CD4-positive, CD25-positive, alpha-beta regulatory T cell (primary cell): ENCODE measurements at regions not wholly inside any gene's neighbourhood (a gene's known extent, or its start where the extent isn't known, plus 50 kb on each side); places are given as distances from the start of the nearest gene placed in this dataset.

ENCODE experiments used
- ATAC-seq, 2 donors: fragments of 150-1000 bp; cut with Tn5 transposase; one replicate each; pipeline ENCODE4 v1.10.0; 2021; ENCODE audit warnings: low read depth in 2 of 2, moderate number of reproducible peaks in 2 of 2, moderate library complexity in 1 of 2
- DNase-seq, 3 donors: peaks; one replicate each; pipeline versions ENCODE4 v3.0.0 to v3.0.0-alpha.2; 2012 to 2022; ENCODE audit warnings: mixed read lengths in 1 of 3
- H3K27ac ChIP-seq: one replicate; pipeline ENCODE4 v1.7.0; 2013; ENCODE audit warnings: mild to moderate bottlenecking, low read length; ENCODE audit not compliant: insufficient read depth, poor library complexity, severe bottlenecking
- H3K27me3 ChIP-seq: one replicate; pipeline ENCODE4 v1.7.0; 2013; ENCODE audit warnings: low read length; ENCODE audit not compliant: control insufficient read depth, insufficient read depth
- H3K36me3 ChIP-seq: one replicate; pipeline ENCODE4 v1.7.0; 2013; ENCODE audit warnings: mild to moderate bottlenecking, low read length, moderate library complexity; ENCODE audit not compliant: control insufficient read depth, insufficient read depth
- H3K4me1 ChIP-seq: 2 replicates; pipeline ENCODE4 v1.7.0; 2013; ENCODE audit warnings: mild to moderate bottlenecking, low read length; ENCODE audit not compliant: insufficient read depth, control insufficient read depth, poor library complexity, severe bottlenecking
- H3K4me3 ChIP-seq: one replicate; pipeline ENCODE4 v1.7.0; 2013; ENCODE audit warnings: low read depth, mild to moderate bottlenecking, low read length, moderate library complexity
- H3K9me3 ChIP-seq, 2 experiments: 1 replicate in 1 of 2; 2 replicates in 1 of 2; pipeline ENCODE4 v1.7.0; 2013; ENCODE audit warnings: low read length in 2 of 2, mild to moderate bottlenecking in 1 of 2, moderate library complexity in 1 of 2; ENCODE audit not compliant: control insufficient read depth in 2 of 2
- H3K27ac Mint-ChIP-seq, 3 donors: one replicate each; pipeline ENCODE4 v1.8.0; 2020 to 2022; ENCODE audit warnings: mild to moderate bottlenecking in 3 of 3, mixed read lengths in 3 of 3, moderate library complexity in 2 of 3
- H3K27me3 Mint-ChIP-seq: one replicate; pipeline ENCODE4 v1.8.0; 2022; ENCODE audit warnings: mild to moderate bottlenecking, mixed read lengths
- H3K36me3 Mint-ChIP-seq: one replicate; pipeline ENCODE4 v1.8.0; 2020; ENCODE audit warnings: mixed read lengths
- H3K4me1 Mint-ChIP-seq, 4 donors: one replicate each; pipeline ENCODE4 v1.8.0; 2020 to 2022; ENCODE audit warnings: mixed read lengths in 4 of 4, mild to moderate bottlenecking in 1 of 4
- H3K4me3 Mint-ChIP-seq, 4 donors: one replicate each; pipeline ENCODE4 v1.8.0; 2020 to 2022; ENCODE audit warnings: mild to moderate bottlenecking in 4 of 4, mixed read lengths in 4 of 4, moderate library complexity in 3 of 4
- H3K9me3 Mint-ChIP-seq, 7 donors: one replicate each; pipeline ENCODE4 v1.8.0; 2020 to 2022; ENCODE audit warnings: mixed read lengths in 7 of 7, mild to moderate bottlenecking in 3 of 7, moderate library complexity in 2 of 7

DNA sequence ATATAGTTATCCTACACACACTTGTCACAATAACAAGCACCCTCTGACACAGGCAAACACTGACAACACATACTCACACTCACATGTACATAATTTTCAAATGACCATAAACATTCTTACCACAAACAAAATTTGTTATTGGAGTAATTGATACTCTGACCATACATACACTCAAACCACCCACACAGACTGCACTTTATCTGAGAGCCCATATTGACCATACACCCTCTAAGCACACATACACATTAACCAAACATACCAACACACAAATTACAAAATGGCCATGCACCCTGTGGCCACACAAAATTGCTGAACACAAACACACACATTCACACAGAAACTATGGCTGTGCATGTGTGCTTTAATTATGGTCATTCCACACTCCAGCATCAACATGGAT lies 79.1 kb upstream of the FAM120A start:
- Mint-ChIP-seq H3K4me1 (peaks cover 0 to 9% (median 0%) of the 10 kb centered on the region in 4 donors), H3K9me3 (no peaks in the 10 kb centered on the region), H3K36me3 (no peaks in the 10 kb centered on the region), H3K27ac (no peak overlapping the region), H3K27me3 (peaks cover 42% of the 10 kb centered on the region), H3K4me3 (no peak overlapping the region)
- no peaks in the 10 kb centered on the region for H3K36me3 ChIP-seq
- ATAC-seq: no peak
- H3K9me3 ChIP-seq: no peaks in the 10 kb centered on the region
- no peak overlapping the region for H3K27ac ChIP-seq
- no peak overlapping the region for H3K4me3 ChIP-seq
- no peak for DNase-seq
- H3K4me1 ChIP-seq: no peaks in the 10 kb centered on the region
- peaks cover 13% of the 10 kb centered on the region for H3K27me3 ChIP-seq

- no peaks in the 10 kb centered on the region for H3K36me3 Mint-ChIP-seq
Measured at GRCh38 chr9:93376411-93376810, 75.1 kb upstream of the FAM120A start.

DNA sequence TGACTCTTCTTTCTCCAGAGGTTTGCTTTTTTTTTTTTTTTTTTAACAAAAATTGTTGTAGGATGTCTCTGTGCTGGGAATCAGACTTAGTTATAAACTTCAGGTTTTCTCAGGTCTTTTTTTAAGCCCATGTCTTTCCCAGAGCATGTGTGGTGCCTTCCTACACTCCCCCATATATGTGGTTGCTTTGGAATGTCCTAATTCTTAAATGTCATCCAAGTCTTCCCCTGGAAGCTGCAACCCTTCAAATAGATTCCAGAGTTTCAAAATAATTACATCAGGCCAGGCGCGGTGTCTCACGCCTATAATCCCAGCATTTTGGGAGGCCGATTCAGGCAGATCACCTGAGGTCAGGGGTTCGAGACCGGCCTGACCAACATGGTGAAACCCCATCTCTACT lies 73.2 kb upstream of the FAM120A start:
- Histone ChIP-seq H3K27ac (no peak overlapping the region), H3K9me3 (no peaks in the 10 kb centered on the region)

More at GRCh38 chr9:93376411-93376810, 75.1 kb upstream of the FAM120A start:
- H3K27me3 ChIP-seq: peaks cover 15% of the 10 kb centered on the region
- H3K4me1 ChIP-seq: no peaks in the 10 kb centered on the region
- H3K36me3 ChIP-seq: no peaks in the 10 kb centered on the region
- no peak overlapping the region for H3K27ac ChIP-seq
- H3K4me3 Mint-ChIP-seq: peak overlapping the region in 1 of 4 donors; percentile 4
- ATAC-seq (no peak), DNase-seq (no peak)
- no peak overlapping the region for H3K4me3 ChIP-seq
- H3K4me1 Mint-ChIP-seq: peaks cover 0 to 9% (median 0%) of the 10 kb centered on the region in 4 donors
- H3K27ac Mint-ChIP-seq: no peak overlapping the region
- no peaks in the 10 kb centered on the region for H3K9me3 Mint-ChIP-seq
- peaks cover 64% of the 10 kb centered on the region for H3K27me3 Mint-ChIP-seq
- H3K9me3 ChIP-seq: no peaks in the 10 kb centered on the region

DNA sequence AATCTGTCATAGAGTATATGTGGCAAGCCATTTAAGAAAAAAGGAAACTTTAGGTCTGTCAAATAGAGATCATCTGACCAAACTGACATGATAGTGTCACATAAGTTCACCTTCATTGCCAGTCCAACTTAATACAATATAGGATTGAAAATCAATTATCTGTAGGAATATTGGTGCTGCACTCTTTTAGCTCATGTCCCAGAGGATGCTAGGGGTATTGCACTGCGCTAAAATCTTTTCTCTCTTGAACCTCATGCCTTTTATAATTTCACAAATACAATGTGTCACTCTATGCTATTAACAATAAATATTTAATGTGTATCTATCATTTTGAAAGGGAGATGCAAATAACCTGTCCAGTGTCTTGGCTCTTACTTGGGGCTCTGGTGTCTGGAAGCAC lies 72.4 kb upstream of the FAM120A start:
- peaks cover 0 to 9% (median 0%) of the 10 kb centered on the region in 4 donors for H3K4me1 Mint-ChIP-seq
- Histone ChIP-seq H3K36me3 (no peaks in the 10 kb centered on the region), H3K4me3 (no peak overlapping the region), H3K27ac (no peak overlapping the region), H3K4me1 (no peaks in the 10 kb centered on the region), H3K27me3 (peaks cover 15% of the 10 kb centered on the region), H3K9me3 (no peaks in the 10 kb centered on the region)
- H3K4me3 Mint-ChIP-seq: no peak overlapping the region
- H3K27me3 Mint-ChIP-seq: peaks cover 59% of the 10 kb centered on the region
- no peak for ATAC-seq
- no peak overlapping the region for H3K27ac Mint-ChIP-seq
- H3K9me3 Mint-ChIP-seq: peaks cover 0 to 5% (median 0%) of the 10 kb centered on the region in 7 donors
- DNase-seq: no peak
- no peaks in the 10 kb centered on the region for H3K36me3 Mint-ChIP-seq

More for the DNA sequence above, 73.2 kb upstream of the FAM120A start:
- H3K4me3 Mint-ChIP-seq: no peak overlapping the region
- H3K4me1 Mint-ChIP-seq: peaks cover 0 to 9% (median 0%) of the 10 kb centered on the region in 4 donors
- H3K4me3 ChIP-seq: no peak overlapping the region
- H3K27me3 ChIP-seq: peaks cover 15% of the 10 kb centered on the region
- H3K36me3 Mint-ChIP-seq: no peaks in the 10 kb centered on the region
- peaks cover 0 to 5% (median 0%) of the 10 kb centered on the region in 7 donors for H3K9me3 Mint-ChIP-seq
- no peaks in the 10 kb centered on the region for H3K4me1 ChIP-seq
- no peak for DNase-seq
- H3K36me3 ChIP-seq: no peaks in the 10 kb centered on the region
- ATAC-seq: no peak
- H3K27ac Mint-ChIP-seq: no peak overlapping the region
- peaks cover 67% of the 10 kb centered on the region for H3K27me3 Mint-ChIP-seq

DNA sequence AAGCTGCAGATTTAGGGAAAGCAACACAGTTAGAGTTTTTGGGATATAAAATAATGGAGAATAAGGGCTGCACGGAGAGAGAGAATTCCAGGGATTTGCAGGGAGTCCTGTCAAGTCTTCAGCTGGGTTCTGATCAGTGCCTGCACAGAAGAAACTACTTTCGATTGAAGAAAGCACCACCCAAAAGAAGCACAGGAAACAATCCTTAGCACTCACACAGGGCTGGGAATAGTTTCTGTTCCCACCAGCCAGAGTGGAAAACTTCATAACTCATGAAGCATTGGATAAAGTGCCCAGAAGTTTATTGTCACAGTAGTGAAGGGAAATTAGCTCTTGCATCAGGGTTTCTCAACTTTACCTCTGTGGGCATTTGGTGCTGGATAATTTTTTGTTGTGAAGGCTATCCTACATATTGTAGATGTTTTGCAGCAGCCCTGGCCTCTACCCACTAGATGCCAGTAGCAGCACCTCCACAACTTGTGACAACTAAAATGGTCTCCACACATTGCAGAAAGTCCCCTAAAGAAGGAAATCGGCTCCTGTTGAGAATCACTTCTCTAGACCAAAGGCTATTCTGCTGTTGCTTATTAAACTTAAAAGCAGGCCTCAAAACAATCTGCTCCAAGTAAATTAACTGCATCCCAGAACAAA lies 71.0 kb upstream of the FAM120A start:
- peaks cover 61% of the 10 kb centered on the region for H3K27me3 Mint-ChIP-seq
- Histone ChIP-seq H3K9me3 (peaks cover 0 to 3% of the 10 kb centered on the region in 2 experiments), H3K4me3 (no peak overlapping the region), H3K36me3 (no peaks in the 10 kb centered on the region), H3K27ac (no peak overlapping the region), H3K4me1 (no peaks in the 10 kb centered on the region), H3K27me3 (peaks cover 13% of the 10 kb centered on the region)
- H3K9me3 Mint-ChIP-seq: peaks cover 0 to 5% (median 0%) of the 10 kb centered on the region in 7 donors
- DNase-seq (no peak), ATAC-seq (no peak)
- peaks cover 0 to 4% (median 0%) of the 10 kb centered on the region in 4 donors for H3K4me1 Mint-ChIP-seq
- H3K4me3 Mint-ChIP-seq: no peak overlapping the region
- H3K36me3 Mint-ChIP-seq: no peaks in the 10 kb centered on the region
- H3K27ac Mint-ChIP-seq: no peak overlapping the region

GRCh38 chr9:93387791-93388190 lies 63.7 kb upstream of the FAM120A start:
- Mint-ChIP-seq H3K36me3 (no peaks in the 10 kb centered on the region), H3K4me1 (no peaks in the 10 kb centered on the region), H3K27ac (no peak overlapping the region), H3K9me3 (peaks cover 0 to 3% (median 0%) of the 10 kb centered on the region in 7 donors), H3K4me3 (peak overlapping the region in 1 of 4 donors; percentile 38), H3K27me3 (peaks cover 22% of the 10 kb centered on the region)
- H3K4me3 ChIP-seq: no peak overlapping the region
- no peaks in the 10 kb centered on the region for H3K27me3 ChIP-seq
- no peaks in the 10 kb centered on the region for H3K4me1 ChIP-seq
- DNase-seq: no peak
- H3K27ac ChIP-seq: no peak overlapping the region
- H3K9me3 ChIP-seq: peaks cover 0 to 3% of the 10 kb centered on the region in 2 experiments
- no peaks in the 10 kb centered on the region for H3K36me3 ChIP-seq
- ATAC-seq: no peak

DNA sequence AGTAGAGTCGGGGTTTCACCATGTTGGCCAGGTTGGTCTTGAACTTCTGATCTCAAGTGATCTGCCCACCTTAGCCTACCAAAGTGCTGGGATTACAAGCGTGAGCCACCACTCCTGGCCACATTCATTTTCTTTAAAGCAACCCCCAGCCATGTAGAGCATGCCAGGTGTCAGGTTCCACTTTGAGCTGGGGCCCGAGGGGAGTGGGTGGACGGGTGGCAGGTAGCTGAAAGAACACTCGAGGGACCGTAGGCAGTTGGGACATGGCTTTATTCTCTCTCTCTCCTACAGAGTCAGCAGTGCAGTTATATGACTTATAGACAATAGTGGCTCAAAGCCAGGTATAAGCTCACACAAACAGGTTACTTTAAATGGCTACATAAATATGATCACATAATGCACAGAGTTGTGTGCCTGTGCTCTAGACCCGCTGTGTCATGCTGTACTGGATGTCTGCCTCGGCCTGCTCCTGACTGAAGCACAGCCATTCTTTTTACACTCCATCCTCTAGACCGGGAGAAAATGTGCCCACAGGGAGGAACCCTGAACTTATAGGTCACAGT lies 60.5 kb upstream of the FAM120A start:
- Histone ChIP-seq H3K9me3 (peaks cover 0 to 2% of the 10 kb centered on the region in 2 experiments), H3K4me3 (no peak overlapping the region), H3K27ac (no peak overlapping the region), H3K4me1 (no peaks in the 10 kb centered on the region), H3K36me3 (no peaks in the 10 kb centered on the region), H3K27me3 (peaks cover 3% of the 10 kb centered on the region)
- Mint-ChIP-seq H3K4me3 (no peak overlapping the region), H3K36me3 (peaks cover 6% of the 10 kb centered on the region), H3K4me1 (no peaks in the 10 kb centered on the region), H3K9me3 (peaks cover 0 to 4% (median 0%) of the 10 kb centered on the region in 7 donors), H3K27ac (no peak overlapping the region), H3K27me3 (peaks cover 14% of the 10 kb centered on the region)
- DNase-seq (no peak), ATAC-seq (no peak)

- H3K4me3 ChIP-seq: no peak overlapping the region
- Mint-ChIP-seq H3K36me3 (peaks cover 6% of the 10 kb centered on the region), H3K27ac (no peak overlapping the region), H3K9me3 (peaks cover 0 to 5% (median 0%) of the 10 kb centered on the region in 7 donors), H3K27me3 (peaks cover 20% of the 10 kb centered on the region), H3K4me1 (no peaks in the 10 kb centered on the region), H3K4me3 (no peak overlapping the region)
- H3K27me3 ChIP-seq: peaks cover 3% of the 10 kb centered on the region
- ATAC-seq (no peak), DNase-seq (no peak)
- no peaks in the 10 kb centered on the region for H3K4me1 ChIP-seq
- H3K27ac ChIP-seq: no peak overlapping the region
- H3K9me3 ChIP-seq: peaks cover 0 to 2% of the 10 kb centered on the region in 2 experiments
- no peaks in the 10 kb centered on the region for H3K36me3 ChIP-seq
Measured at GRCh38 chr9:93391898-93392297, 59.6 kb upstream of the FAM120A start.
